DMS153 treated with DMSO at 0.1 percent for 48 hours (cell line): ENCODE measurements at regions not wholly inside any gene's neighbourhood (a gene's known extent, or its start where the extent isn't known, plus 50 kb on each side); places are given as distances from the start of the nearest gene placed in this dataset.
"Not testable (repeated sequence)": the region's sequence is repeated elsewhere in the genome, so short reads cannot be mapped to it uniquely, and the experiment has no call there.

Experiments used
- DNase-seq: peaks from one replicate; lab custom pipeline; 2025; ENCODE audit not compliant: unreplicated experiment; lab: John Stamatoyannopoulos, UW

GRCh38 chr2:238520359-238520886 is 93.7 kb downstream of the ASB1 start:
- no peak for DNase-seq

GRCh38 chr2:238521002-238521401 is 94.3 kb downstream of the ASB1 start:
- no peak for DNase-seq

GRCh38 chr2:238521870-238522269 is 95.1 kb downstream of the ASB1 start:
- no peak for DNase-seq

- DNase-seq, result no peak
Observed at GRCh38 chr2:238523158-238524110, 96.7 kb downstream of the ASB1 start.

- DNase-seq, result no peak
Observed at GRCh38 chr2:238524426-238524983, 97.8 kb downstream of the ASB1 start.

- no peak for DNase-seq
Observed at GRCh38 chr2:238525990-238526389, 99.3 kb downstream of the ASB1 start.

- no peak for DNase-seq
Observed at GRCh38 chr2:238527565-238527964, 100.8 kb downstream of the ASB1 start.

GRCh38 chr2:238528953-238529781 is 102.4 kb downstream of the ASB1 start:
- peak; percentile 69 for DNase-seq

- DNase-seq, result not testable (repeated sequence)
Observed at GRCh38 chr2:238531017-238531645, 104.4 kb downstream of the ASB1 start.

- not testable (repeated sequence) for DNase-seq
Observed at GRCh38 chr2:238543732-238544131, 117.0 kb downstream of the ASB1 start.

- DNase-seq, result no peak
Observed at GRCh38 chr2:238548902-238549462, 122.3 kb downstream of the ASB1 start.

- DNase-seq, result no peak
Observed at GRCh38 chr2:238549866-238550265, 123.1 kb downstream of the ASB1 start.

GRCh38 chr2:238551091-238551490 is 124.4 kb downstream of the ASB1 start:
- DNase-seq, result no peak

- DNase-seq, result no peak
Observed at GRCh38 chr2:238552226-238552625, 125.5 kb downstream of the ASB1 start.

GRCh38 chr2:238553159-238553558 is 126.4 kb downstream of the ASB1 start:
- DNase-seq, result no peak

GRCh38 chr2:238554468-238555315 is 128.0 kb downstream of the ASB1 start:
- DNase-seq, result no peak

- DNase-seq, result no peak
Observed at GRCh38 chr2:238555786-238556542, 129.2 kb downstream of the ASB1 start.

- DNase-seq, result no peak
Observed at GRCh38 chr2:238557431-238557830, 130.7 kb downstream of the ASB1 start.

GRCh38 chr2:238557936-238558335 is 131.2 kb downstream of the ASB1 start:
- no peak for DNase-seq
